Activated CD4-positive, alpha-beta T cell treated with anti-CD3 and anti-CD28 coated beads, Interleukin-2, amount 50 U/mL, for 24 hours (primary cell): ENCODE measurements at regions not wholly inside any gene's neighbourhood (a gene's known extent, or its start where the extent isn't known, plus 50 kb on each side); places are given as distances from the start of the nearest gene placed in this dataset.
"Not testable (repeated sequence)": the region's sequence is repeated elsewhere in the genome, so short reads cannot be mapped to it uniquely, and the experiment has no call there.

Experiments
- DNase-seq, 2 donors: peaks; one replicate each; pipeline ENCODE4 v3.0.0-alpha.2; 2020; ENCODE audit warnings: low read depth in 1 of 2, low spot score in 1 of 2

- DNase-seq = no peak
Observed at GRCh38 chr10:91080776-91081175, 139.7 kb upstream of the PCGF5 start.

GRCh38 chr10:91082447-91082846 lies 138.0 kb upstream of the PCGF5 start:
- no peak for DNase-seq

- DNase-seq = no peak
Observed at GRCh38 chr10:91088300-91089140, 131.9 kb upstream of the PCGF5 start.

- no peak for DNase-seq
Observed at GRCh38 chr10:91090761-91091529, 129.5 kb upstream of the PCGF5 start.

GRCh38 chr10:91091780-91092179 lies 128.7 kb upstream of the PCGF5 start:
- DNase-seq = no peak

- DNase-seq = no peak
Observed at GRCh38 chr10:91096274-91096673, 124.2 kb upstream of the PCGF5 start.

GRCh38 chr10:91097313-91097712 lies 123.2 kb upstream of the PCGF5 start:
- DNase-seq = no peak

GRCh38 chr10:91098021-91098420 lies 122.4 kb upstream of the PCGF5 start:
- DNase-seq = not testable (repeated sequence)

- no peak for DNase-seq
Observed at GRCh38 chr10:91103384-91104192, 116.9 kb upstream of the PCGF5 start.

- no peak for DNase-seq
Observed at GRCh38 chr10:91104193-91105041, 116.0 kb upstream of the PCGF5 start.

GRCh38 chr10:91105269-91105668 lies 115.2 kb upstream of the PCGF5 start:
- no peak for DNase-seq

GRCh38 chr10:91108820-91109219 lies 111.6 kb upstream of the PCGF5 start:
- no peak for DNase-seq

GRCh38 chr10:91111060-91111459 lies 109.4 kb upstream of the PCGF5 start:
- no peak for DNase-seq

GRCh38 chr10:91115618-91116390 lies 104.7 kb upstream of the PCGF5 start:
- no peak for DNase-seq

- DNase-seq = no peak
Observed at GRCh38 chr10:91117505-91117904, 103.0 kb upstream of the PCGF5 start.

GRCh38 chr10:91120348-91120747 lies 100.1 kb upstream of the PCGF5 start:
- DNase-seq = no peak

- DNase-seq = no peak
Observed at GRCh38 chr10:91123261-91123660, 97.2 kb upstream of the PCGF5 start.

- DNase-seq = no peak
Observed at GRCh38 chr10:91124016-91124415, 96.4 kb upstream of the PCGF5 start.

- no peak for DNase-seq
Observed at GRCh38 chr10:91126471-91126870, 94.0 kb upstream of the PCGF5 start.
